ENCODE measurements at regions not wholly inside any gene's neighbourhood (a gene's known extent, or its start where the extent isn't known, plus 50 kb on each side); places are given as distances from the start of the nearest gene placed in this dataset.
"Not testable (repeated sequence)": the region's sequence is repeated elsewhere in the genome, so short reads cannot be mapped to it uniquely, and the experiment has no call there.

DNA sequence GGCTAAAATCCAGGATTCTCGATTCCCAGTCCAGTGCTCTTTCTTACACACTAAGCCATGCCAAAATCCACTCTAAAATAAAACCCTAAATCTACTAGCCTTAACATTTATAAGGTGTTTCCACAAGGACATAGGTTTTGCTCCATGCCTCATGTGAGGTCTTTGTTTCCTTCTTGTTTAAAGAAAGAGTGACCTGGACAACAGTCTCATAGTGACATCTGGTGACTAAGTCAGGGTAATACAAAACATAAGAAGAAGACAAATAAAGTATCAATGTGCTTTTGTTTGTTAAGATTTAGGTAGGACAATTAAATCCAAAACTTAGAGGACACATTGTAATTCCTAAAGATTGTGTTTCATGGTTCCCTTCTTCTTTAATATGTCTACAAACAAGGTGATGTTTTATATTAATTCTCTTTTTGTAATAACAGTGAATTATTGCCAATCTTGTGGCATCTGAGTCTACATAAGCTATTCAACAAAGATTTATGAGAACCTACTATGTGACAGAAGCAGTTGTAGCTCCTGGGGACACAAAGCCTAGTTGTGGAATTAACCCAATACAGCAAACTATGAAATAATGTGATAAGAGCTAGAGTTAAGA is 93.0 kb upstream of the TRIM77 start:
- not testable (repeated sequence) for TF ChIP-seq POLR2A (IDR thresholded peaks at IDR 0.05; ENCODE audit: borderline replicate concordance, extremely low read depth, insufficient read depth, insufficient read length); SIN3A (IDR thresholded peaks at IDR 0.05; ENCODE audit: low read depth); EZH2 (IDR thresholded peaks at IDR 0.05); EGR1 (IDR thresholded peaks at IDR 0.05; ENCODE audit: low read depth); YY1 (IDR thresholded peaks at IDR 0.05; ENCODE audit: extremely low read depth, insufficient replicate concordance, low read depth, low read length); POLR2AphosphoS5 (IDR thresholded peaks at IDR 0.05; ENCODE audit: low read depth, low read length)
- TF ChIP-seq, protein P1, sequence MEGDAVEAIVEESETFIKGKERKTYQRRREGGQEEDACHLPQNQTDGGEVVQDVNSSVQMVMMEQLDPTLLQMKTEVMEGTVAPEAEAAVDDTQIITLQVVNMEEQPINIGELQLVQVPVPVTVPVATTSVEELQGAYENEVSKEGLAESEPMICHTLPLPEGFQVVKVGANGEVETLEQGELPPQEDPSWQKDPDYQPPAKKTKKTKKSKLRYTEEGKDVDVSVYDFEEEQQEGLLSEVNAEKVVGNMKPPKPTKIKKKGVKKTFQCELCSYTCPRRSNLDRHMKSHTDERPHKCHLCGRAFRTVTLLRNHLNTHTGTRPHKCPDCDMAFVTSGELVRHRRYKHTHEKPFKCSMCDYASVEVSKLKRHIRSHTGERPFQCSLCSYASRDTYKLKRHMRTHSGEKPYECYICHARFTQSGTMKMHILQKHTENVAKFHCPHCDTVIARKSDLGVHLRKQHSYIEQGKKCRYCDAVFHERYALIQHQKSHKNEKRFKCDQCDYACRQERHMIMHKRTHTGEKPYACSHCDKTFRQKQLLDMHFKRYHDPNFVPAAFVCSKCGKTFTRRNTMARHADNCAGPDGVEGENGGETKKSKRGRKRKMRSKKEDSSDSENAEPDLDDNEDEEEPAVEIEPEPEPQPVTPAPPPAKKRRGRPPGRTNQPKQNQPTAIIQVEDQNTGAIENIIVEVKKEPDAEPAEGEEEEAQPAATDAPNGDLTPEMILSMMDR (IDR thresholded peaks at IDR 0.05 in 2 of 3, conservative IDR thresholded peaks at IDR 0.05 in 1 of 3; ENCODE audit: borderline replicate concordance in 1 of 3, insufficient read depth in 1 of 3, low read depth in 2 of 3, low read length in 2 of 3), result peak in 2 of 3 experiments; percentile 27 to 31; a peak in 3 of 6 replicates
- TF ChIP-seq, protein P2, sequence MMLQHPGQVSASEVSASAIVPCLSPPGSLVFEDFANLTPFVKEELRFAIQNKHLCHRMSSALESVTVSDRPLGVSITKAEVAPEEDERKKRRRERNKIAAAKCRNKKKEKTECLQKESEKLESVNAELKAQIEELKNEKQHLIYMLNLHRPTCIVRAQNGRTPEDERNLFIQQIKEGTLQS (IDR thresholded peaks at IDR 0.05), result not testable (repeated sequence)
- TF ChIP-seq, protein P3, sequence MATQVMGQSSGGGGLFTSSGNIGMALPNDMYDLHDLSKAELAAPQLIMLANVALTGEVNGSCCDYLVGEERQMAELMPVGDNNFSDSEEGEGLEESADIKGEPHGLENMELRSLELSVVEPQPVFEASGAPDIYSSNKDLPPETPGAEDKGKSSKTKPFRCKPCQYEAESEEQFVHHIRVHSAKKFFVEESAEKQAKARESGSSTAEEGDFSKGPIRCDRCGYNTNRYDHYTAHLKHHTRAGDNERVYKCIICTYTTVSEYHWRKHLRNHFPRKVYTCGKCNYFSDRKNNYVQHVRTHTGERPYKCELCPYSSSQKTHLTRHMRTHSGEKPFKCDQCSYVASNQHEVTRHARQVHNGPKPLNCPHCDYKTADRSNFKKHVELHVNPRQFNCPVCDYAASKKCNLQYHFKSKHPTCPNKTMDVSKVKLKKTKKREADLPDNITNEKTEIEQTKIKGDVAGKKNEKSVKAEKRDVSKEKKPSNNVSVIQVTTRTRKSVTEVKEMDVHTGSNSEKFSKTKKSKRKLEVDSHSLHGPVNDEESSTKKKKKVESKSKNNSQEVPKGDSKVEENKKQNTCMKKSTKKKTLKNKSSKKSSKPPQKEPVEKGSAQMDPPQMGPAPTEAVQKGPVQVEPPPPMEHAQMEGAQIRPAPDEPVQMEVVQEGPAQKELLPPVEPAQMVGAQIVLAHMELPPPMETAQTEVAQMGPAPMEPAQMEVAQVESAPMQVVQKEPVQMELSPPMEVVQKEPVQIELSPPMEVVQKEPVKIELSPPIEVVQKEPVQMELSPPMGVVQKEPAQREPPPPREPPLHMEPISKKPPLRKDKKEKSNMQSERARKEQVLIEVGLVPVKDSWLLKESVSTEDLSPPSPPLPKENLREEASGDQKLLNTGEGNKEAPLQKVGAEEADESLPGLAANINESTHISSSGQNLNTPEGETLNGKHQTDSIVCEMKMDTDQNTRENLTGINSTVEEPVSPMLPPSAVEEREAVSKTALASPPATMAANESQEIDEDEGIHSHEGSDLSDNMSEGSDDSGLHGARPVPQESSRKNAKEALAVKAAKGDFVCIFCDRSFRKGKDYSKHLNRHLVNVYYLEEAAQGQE (IDR thresholded peaks at IDR 0.05; ENCODE audit: low read depth), result not testable (repeated sequence)
- peak; percentile 49 for TF ChIP-seq RAD21 (IDR thresholded peaks at IDR 0.05; ENCODE audit: low read depth)
